HEK293 (cell line): ENCODE measurements at regions not wholly inside any gene's neighbourhood (a gene's known extent, or its start where the extent isn't known, plus 50 kb on each side); places are given as distances from the start of the nearest gene placed in this dataset.

Experiments used
- BCL11A ChIP-seq: fragments of 450-650 bp; formaldehyde crosslinking; IDR thresholded peaks from 2 replicates; pipeline ENCODE4 v1.5.1; 2016; ENCODE audit warnings: low read depth, missing biosample characterization, missing genetic modification characterization
- SP3 ChIP-seq: fragments of 450-650 bp; formaldehyde crosslinking; IDR thresholded peaks from 2 replicates; pipeline ENCODE4 v1.5.1; 2016; ENCODE audit warnings: missing biosample characterization, missing genetic modification characterization
- ZNF202 ChIP-seq: fragments of 450-650 bp; formaldehyde crosslinking; IDR thresholded peaks from 2 replicates; pipeline ENCODE4 v1.5.1; 2016; ENCODE audit warnings: missing biosample characterization, missing genetic modification characterization, borderline replicate concordance
- ZNF302 ChIP-seq: fragments of 450-650 bp; formaldehyde crosslinking; IDR thresholded peaks from 2 replicates; pipeline ENCODE4 v1.5.1; 2016; ENCODE audit warnings: missing biosample characterization, missing genetic modification characterization, low read depth
- ZNF521 ChIP-seq: fragments of 450-650 bp; formaldehyde crosslinking; IDR thresholded peaks from 2 replicates; pipeline ENCODE4 v1.5.1; 2017; ENCODE audit warnings: missing biosample characterization, mild to moderate bottlenecking, missing genetic modification characterization
- TF ChIP-seq, protein P1 (sequence below): fragments of 450-650 bp; formaldehyde crosslinking; IDR thresholded peaks from 2 replicates; pipeline ENCODE4 v1.5.1; 2016; ENCODE audit warnings: missing biosample characterization, missing genetic modification characterization
- TF ChIP-seq, protein P2 (sequence below): fragments of 450-650 bp; formaldehyde crosslinking; IDR thresholded peaks from 2 replicates; pipeline ENCODE4 v1.5.1; 2016; ENCODE audit warnings: missing biosample characterization, missing genetic modification characterization, low read depth
- TF ChIP-seq, protein P3 (sequence below): fragments of 450-650 bp; formaldehyde crosslinking; IDR thresholded peaks from 2 replicates; pipeline ENCODE4 v1.5.1; 2016; ENCODE audit warnings: missing biosample characterization, missing genetic modification characterization
- TF ChIP-seq, protein P4 (sequence below): fragments of 450-650 bp; IDR thresholded peaks from 2 replicates; pipeline ENCODE4 v1.5.1; 2018; ENCODE audit warnings: missing biosample characterization, mild to moderate bottlenecking, missing genetic modification characterization

DNA sequence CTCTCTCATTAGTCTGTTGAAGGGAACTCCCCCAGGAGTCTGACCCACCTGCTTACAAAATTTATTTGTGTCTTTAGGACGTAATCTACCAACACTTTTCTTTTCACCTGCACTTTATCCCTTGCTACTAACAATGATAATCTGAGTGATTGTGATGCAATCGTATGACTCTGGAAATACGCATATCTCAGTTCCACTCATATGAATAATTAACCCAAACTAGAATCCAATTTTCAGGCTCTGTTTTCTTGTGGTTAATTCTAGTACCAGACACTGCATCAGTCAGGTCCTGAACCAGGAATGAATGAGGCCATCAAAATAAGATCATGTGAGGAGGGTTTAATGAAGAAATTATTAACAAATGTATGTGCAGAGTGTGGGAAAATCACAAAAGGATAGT lies 158.4 kb upstream of the SRD5A2 start:
- TF ChIP-seq, protein P1, sequence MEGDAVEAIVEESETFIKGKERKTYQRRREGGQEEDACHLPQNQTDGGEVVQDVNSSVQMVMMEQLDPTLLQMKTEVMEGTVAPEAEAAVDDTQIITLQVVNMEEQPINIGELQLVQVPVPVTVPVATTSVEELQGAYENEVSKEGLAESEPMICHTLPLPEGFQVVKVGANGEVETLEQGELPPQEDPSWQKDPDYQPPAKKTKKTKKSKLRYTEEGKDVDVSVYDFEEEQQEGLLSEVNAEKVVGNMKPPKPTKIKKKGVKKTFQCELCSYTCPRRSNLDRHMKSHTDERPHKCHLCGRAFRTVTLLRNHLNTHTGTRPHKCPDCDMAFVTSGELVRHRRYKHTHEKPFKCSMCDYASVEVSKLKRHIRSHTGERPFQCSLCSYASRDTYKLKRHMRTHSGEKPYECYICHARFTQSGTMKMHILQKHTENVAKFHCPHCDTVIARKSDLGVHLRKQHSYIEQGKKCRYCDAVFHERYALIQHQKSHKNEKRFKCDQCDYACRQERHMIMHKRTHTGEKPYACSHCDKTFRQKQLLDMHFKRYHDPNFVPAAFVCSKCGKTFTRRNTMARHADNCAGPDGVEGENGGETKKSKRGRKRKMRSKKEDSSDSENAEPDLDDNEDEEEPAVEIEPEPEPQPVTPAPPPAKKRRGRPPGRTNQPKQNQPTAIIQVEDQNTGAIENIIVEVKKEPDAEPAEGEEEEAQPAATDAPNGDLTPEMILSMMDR, result no peak
- no peak for TF ChIP-seq ZNF302 (tag by site-specific recombination)
- no peak for TF ChIP-seq ZNF521 (tag by site-specific recombination)
- TF ChIP-seq BCL11A, result no peak
- no peak for TF ChIP-seq ZNF202 (tag by site-specific recombination)
- TF ChIP-seq, protein P2, sequence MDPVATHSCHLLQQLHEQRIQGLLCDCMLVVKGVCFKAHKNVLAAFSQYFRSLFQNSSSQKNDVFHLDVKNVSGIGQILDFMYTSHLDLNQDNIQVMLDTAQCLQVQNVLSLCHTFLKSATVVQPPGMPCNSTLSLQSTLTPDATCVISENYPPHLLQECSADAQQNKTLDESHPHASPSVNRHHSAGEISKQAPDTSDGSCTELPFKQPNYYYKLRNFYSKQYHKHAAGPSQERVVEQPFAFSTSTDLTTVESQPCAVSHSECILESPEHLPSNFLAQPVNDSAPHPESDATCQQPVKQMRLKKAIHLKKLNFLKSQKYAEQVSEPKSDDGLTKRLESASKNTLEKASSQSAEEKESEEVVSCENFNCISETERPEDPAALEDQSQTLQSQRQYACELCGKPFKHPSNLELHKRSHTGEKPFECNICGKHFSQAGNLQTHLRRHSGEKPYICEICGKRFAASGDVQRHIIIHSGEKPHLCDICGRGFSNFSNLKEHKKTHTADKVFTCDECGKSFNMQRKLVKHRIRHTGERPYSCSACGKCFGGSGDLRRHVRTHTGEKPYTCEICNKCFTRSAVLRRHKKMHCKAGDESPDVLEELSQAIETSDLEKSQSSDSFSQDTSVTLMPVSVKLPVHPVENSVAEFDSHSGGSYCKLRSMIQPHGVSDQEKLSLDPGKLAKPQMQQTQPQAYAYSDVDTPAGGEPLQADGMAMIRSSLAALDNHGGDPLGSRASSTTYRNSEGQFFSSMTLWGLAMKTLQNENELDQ (tag by site-specific recombination), result no peak
- TF ChIP-seq, protein P3, sequence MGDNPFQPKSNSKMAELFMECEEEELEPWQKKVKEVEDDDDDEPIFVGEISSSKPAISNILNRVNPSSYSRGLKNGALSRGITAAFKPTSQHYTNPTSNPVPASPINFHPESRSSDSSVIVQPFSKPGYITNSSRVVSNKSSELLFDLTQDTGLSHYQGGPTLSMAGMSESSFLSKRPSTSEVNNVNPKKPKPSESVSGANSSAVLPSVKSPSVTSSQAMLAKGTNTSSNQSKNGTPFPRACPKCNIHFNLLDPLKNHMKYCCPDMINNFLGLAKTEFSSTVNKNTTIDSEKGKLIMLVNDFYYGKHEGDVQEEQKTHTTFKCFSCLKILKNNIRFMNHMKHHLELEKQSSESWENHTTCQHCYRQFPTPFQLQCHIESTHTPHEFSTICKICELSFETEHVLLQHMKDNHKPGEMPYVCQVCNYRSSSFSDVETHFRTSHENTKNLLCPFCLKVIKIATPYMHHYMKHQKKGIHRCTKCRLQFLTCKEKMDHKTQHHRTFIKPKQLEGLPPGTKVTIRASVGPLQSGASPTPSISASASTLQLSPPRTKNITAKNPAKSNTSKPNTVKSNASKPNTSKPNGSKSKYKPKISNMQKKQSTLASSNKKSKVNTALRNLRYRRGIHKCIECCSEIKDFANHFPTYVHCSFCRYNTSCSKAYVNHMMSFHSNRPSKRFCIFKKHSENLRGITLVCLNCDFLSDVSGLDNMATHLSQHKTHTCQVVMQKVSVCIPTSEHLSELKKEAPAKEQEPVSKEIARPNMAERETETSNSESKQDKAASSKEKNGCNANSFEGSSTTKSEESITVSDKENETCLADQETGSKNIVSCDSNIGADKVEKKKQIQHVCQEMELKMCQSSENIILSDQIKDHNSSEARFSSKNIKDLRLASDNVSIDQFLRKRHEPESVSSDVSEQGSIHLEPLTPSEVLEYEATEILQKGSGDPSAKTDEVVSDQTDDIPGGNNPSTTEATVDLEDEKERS, result no peak
- TF ChIP-seq SP3, result no peak
- TF ChIP-seq, protein P4, sequence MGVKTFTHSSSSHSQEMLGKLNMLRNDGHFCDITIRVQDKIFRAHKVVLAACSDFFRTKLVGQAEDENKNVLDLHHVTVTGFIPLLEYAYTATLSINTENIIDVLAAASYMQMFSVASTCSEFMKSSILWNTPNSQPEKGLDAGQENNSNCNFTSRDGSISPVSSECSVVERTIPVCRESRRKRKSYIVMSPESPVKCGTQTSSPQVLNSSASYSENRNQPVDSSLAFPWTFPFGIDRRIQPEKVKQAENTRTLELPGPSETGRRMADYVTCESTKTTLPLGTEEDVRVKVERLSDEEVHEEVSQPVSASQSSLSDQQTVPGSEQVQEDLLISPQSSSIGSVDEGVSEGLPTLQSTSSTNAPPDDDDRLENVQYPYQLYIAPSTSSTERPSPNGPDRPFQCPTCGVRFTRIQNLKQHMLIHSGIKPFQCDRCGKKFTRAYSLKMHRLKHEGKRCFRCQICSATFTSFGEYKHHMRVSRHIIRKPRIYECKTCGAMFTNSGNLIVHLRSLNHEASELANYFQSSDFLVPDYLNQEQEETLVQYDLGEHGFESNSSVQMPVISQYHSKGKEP, result no peak
